ENCODE measurements at regions not wholly inside any gene's neighbourhood (a gene's known extent, or its start where the extent isn't known, plus 50 kb on each side); places are given as distances from the start of the nearest gene placed in this dataset.

- TF ChIP-seq, protein P1, sequence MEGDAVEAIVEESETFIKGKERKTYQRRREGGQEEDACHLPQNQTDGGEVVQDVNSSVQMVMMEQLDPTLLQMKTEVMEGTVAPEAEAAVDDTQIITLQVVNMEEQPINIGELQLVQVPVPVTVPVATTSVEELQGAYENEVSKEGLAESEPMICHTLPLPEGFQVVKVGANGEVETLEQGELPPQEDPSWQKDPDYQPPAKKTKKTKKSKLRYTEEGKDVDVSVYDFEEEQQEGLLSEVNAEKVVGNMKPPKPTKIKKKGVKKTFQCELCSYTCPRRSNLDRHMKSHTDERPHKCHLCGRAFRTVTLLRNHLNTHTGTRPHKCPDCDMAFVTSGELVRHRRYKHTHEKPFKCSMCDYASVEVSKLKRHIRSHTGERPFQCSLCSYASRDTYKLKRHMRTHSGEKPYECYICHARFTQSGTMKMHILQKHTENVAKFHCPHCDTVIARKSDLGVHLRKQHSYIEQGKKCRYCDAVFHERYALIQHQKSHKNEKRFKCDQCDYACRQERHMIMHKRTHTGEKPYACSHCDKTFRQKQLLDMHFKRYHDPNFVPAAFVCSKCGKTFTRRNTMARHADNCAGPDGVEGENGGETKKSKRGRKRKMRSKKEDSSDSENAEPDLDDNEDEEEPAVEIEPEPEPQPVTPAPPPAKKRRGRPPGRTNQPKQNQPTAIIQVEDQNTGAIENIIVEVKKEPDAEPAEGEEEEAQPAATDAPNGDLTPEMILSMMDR (IDR thresholded peaks at IDR 0.05) = no peak
- no peak for TF ChIP-seq POLR2A (IDR thresholded peaks at IDR 0.05)
These were observed 332.1 kb downstream of the CTTN start for GRCh38 chr11:70730411-70730810.
